H1 (cell line): ENCODE measurements at regions not wholly inside any gene's neighbourhood (a gene's known extent, or its start where the extent isn't known, plus 50 kb on each side); places are given as distances from the start of the nearest gene placed in this dataset.

Experiments
- CTCF ChIA-PET: fragments of 300-600 bp; sonication (Branson Sonifier 250); formaldehyde crosslinking; loops from one replicate; lab custom pipeline; 2021; ENCODE audit not compliant: partially characterized antibody; lab: Charles Lee
- POLR2A ChIA-PET: fragments of 300-600 bp; sonication (Branson Sonifier 250); formaldehyde crosslinking; loops from one replicate; lab custom pipeline; 2021; ENCODE audit warnings: inconsistent platforms; ENCODE audit not compliant: partially characterized antibody; lab: Charles Lee
- DNase-seq, 2 experiments: peaks; one replicate each; pipeline versions ENCODE4 v3.0.0 to v3.0.0-alpha.2; 2010 to 2022; ENCODE audit warnings: low spot score in 2 of 2, low read depth in 1 of 2, mixed read lengths in 1 of 2
- FAIRE-seq: peaks from 2 replicates; lab custom pipeline; 2011; peaks lifted over from hg19 to GRCh38; lab: Jason Lieb, UNC
- H2AFZ ChIP-seq: 2 replicates; pipeline ENCODE4 v1.8.1; 2012; ENCODE audit warnings: low read length, inconsistent platforms
- H2AK5ac ChIP-seq: 2 replicates; pipeline ENCODE4 v1.6.1; 2013; ENCODE audit warnings: low read depth, low read length
- H2BK120ac ChIP-seq: replicated peaks from 2 replicates; pipeline ENCODE3; 2013; ENCODE audit warnings: low read depth, low read length, inconsistent platforms
- H2BK12ac ChIP-seq: 2 replicates; pipeline ENCODE4 v1.6.1; 2013; ENCODE audit warnings: low read depth, low read length
- H2BK15ac ChIP-seq: 2 replicates; pipeline ENCODE4 v1.6.1; 2013; ENCODE audit warnings: low read length
- H2BK20ac ChIP-seq: 2 replicates; pipeline ENCODE4 v1.6.1; 2013; ENCODE audit warnings: low read length
- H2BK5ac ChIP-seq: 2 replicates; pipeline ENCODE4 v1.6.1; 2013; ENCODE audit warnings: low read depth, low read length
- H3K14ac ChIP-seq: 2 replicates; pipeline ENCODE4 v1.6.1; 2013; ENCODE audit warnings: inconsistent platforms; ENCODE audit not compliant: insufficient read length
- H3K18ac ChIP-seq: 2 replicates; pipeline ENCODE4 v1.6.1; 2013; ENCODE audit warnings: low read length; ENCODE audit errors: extremely low read depth
- H3K23ac ChIP-seq: 2 replicates; pipeline ENCODE4 v1.6.1; 2013; ENCODE audit warnings: inconsistent platforms; ENCODE audit not compliant: insufficient read length
- H3K23me2 ChIP-seq: 2 replicates; pipeline ENCODE4 v1.6.1; 2013; ENCODE audit warnings: low read depth, low read length
- H3K27ac ChIP-seq: 2 replicates; pipeline ENCODE4 v1.6.1; 2011; ENCODE audit warnings: low read depth, low read length, inconsistent platforms
- H3K27me3 ChIP-seq, 4 experiments: replicated peaks in 1 of 4; 1 replicate in 1 of 4; 2 replicates in 3 of 4; pipeline versions ENCODE4 v1.6.1 to v1.8.1; 2011 to 2013; ENCODE audit warnings: low read length in 3 of 4, mild to moderate bottlenecking in 3 of 4, inconsistent platforms in 2 of 4, mixed read lengths in 2 of 4, moderate library complexity in 1 of 4; ENCODE audit not compliant: control insufficient read depth in 3 of 4, insufficient read depth in 3 of 4; ENCODE audit errors: extremely low read depth in 1 of 4
- H3K36me3 ChIP-seq, 4 experiments: 2 replicates each; pipeline versions ENCODE4 v1.6.1 to v1.8.1; 2011 to 2013; ENCODE audit warnings: mild to moderate bottlenecking in 4 of 4, low read length in 3 of 4, moderate library complexity in 2 of 4, control low read depth in 1 of 4, inconsistent platforms in 1 of 4; ENCODE audit not compliant: insufficient read depth in 4 of 4, control insufficient read depth in 2 of 4
- H3K4ac ChIP-seq: replicated peaks from 2 replicates; pipeline ENCODE3; 2013; ENCODE audit warnings: low read length, low read depth, mixed read lengths, inconsistent platforms; ENCODE audit not compliant: insufficient read length
- H3K4me1 ChIP-seq, 4 experiments: replicated peaks in 1 of 4; 1 replicate in 1 of 4; 2 replicates in 3 of 4; pipeline versions ENCODE4 v1.6.1 to v1.8.1; 2011 to 2013; ENCODE audit warnings: low read length in 3 of 4, inconsistent platforms in 2 of 4, mixed read lengths in 1 of 4; ENCODE audit not compliant: insufficient read depth in 4 of 4, control insufficient read depth in 3 of 4
- H3K4me2 ChIP-seq, 2 experiments: 2 replicates each; pipeline versions ENCODE4 v1.6.1 to v1.8.1; 2011 to 2013; ENCODE audit warnings: low read depth in 2 of 2, low read length in 2 of 2, control low read depth in 1 of 2, inconsistent platforms in 1 of 2, mild to moderate bottlenecking in 1 of 2; ENCODE audit not compliant: insufficient read depth in 1 of 2
- H3K4me3 ChIP-seq, 4 experiments: fragments of 200-600, 300-600 bp in 1 of 4; sonication (generic), shearing (Covaris generic), sonication (Bioruptor Twin) in 1 of 4; 2 replicates each; pipeline versions ENCODE4 v1.5.1 to v1.8.1; 2011 to 2016; ENCODE audit warnings: low read length in 4 of 4, low read depth in 3 of 4, control low read depth in 2 of 4, inconsistent platforms in 2 of 4, mild to moderate bottlenecking in 2 of 4, mixed read lengths in 1 of 4, moderate library complexity in 1 of 4; ENCODE audit not compliant: insufficient read depth in 2 of 4; ENCODE audit errors: extremely low read depth in 1 of 4
- H3K56ac ChIP-seq: replicated peaks from 2 replicates; pipeline ENCODE3; 2013; ENCODE audit warnings: low read depth, mild to moderate bottlenecking, mixed read lengths, low read length, inconsistent platforms; ENCODE audit not compliant: insufficient read length
- H3K79me1 ChIP-seq: 2 replicates; pipeline ENCODE4 v1.6.1; 2013; ENCODE audit warnings: low read depth, low read length, control low read depth
- H3K79me2 ChIP-seq, 2 experiments: 2 replicates each; pipeline versions ENCODE4 v1.6.1 to v1.8.1; 2012 to 2013; ENCODE audit warnings: low read length in 2 of 2, mild to moderate bottlenecking in 2 of 2, inconsistent platforms in 1 of 2; ENCODE audit not compliant: insufficient read depth in 2 of 2, control insufficient read depth in 1 of 2
- H3K9ac ChIP-seq, 4 experiments: replicated peaks in 1 of 4; 1 replicate in 1 of 4; 2 replicates in 3 of 4; pipeline versions ENCODE4 v1.6.1 to v1.8.1; 2011 to 2013; ENCODE audit warnings: low read depth in 3 of 4, low read length in 3 of 4, control low read depth in 2 of 4, mild to moderate bottlenecking in 2 of 4, moderate library complexity in 2 of 4, inconsistent platforms in 1 of 4; ENCODE audit errors: extremely low read depth in 1 of 4
- H3K9me3 ChIP-seq, 2 experiments: 2 replicates each; pipeline versions ENCODE4 v1.6.1 to v1.8.1; 2012 to 2013; ENCODE audit warnings: mild to moderate bottlenecking in 2 of 2, moderate library complexity in 2 of 2, control low read depth in 1 of 2, inconsistent platforms in 1 of 2, low read depth in 1 of 2, low read length in 1 of 2, mixed read lengths in 1 of 2; ENCODE audit not compliant: insufficient read depth in 2 of 2
- H4K20me1 ChIP-seq, 2 experiments: replicated peaks in 1 of 2; 2 replicates each; pipeline versions ENCODE3 to v1.8.1; 2011 to 2013; ENCODE audit warnings: inconsistent platforms in 2 of 2, low read length in 2 of 2, mild to moderate bottlenecking in 1 of 2; ENCODE audit not compliant: insufficient read depth in 2 of 2, control insufficient read depth in 1 of 2
- H4K5ac ChIP-seq: 2 replicates; pipeline ENCODE4 v1.6.1; 2013; ENCODE audit warnings: low read length, low read depth, mixed read lengths, inconsistent platforms; ENCODE audit not compliant: insufficient read length
- H4K8ac ChIP-seq: 2 replicates; pipeline ENCODE4 v1.8.0; 2013; ENCODE audit warnings: mild to moderate bottlenecking, moderate library complexity, low read length, inconsistent platforms; ENCODE audit not compliant: insufficient read depth; ENCODE audit errors: extremely low read depth
- H4K91ac ChIP-seq: replicated peaks from 2 replicates; pipeline ENCODE3; 2013; ENCODE audit warnings: low read length, mixed read lengths, inconsistent platforms; ENCODE audit not compliant: insufficient read length
- BCL11A ChIP-seq, 2 experiments: IDR thresholded peaks; one replicate each; pipeline ENCODE4 v1.6.1; 2011; ENCODE audit warnings: low read depth in 2 of 2, low read length in 2 of 2, mild to moderate bottlenecking in 2 of 2
- CHD1 ChIP-seq: IDR thresholded peaks from 2 replicates; pipeline ENCODE4 v1.6.1; 2012; ENCODE audit warnings: low read depth, low read length, improper control_type of control experiment
- CREB1 ChIP-seq: IDR thresholded peaks from 2 replicates; pipeline ENCODE4 v1.6.1; 2012; ENCODE audit warnings: inconsistent platforms
- CTBP2 ChIP-seq: IDR thresholded peaks from 2 replicates; pipeline ENCODE4 v1.7.0; 2011; ENCODE audit warnings: borderline replicate concordance, mild to moderate bottlenecking, moderate library complexity, mixed read lengths, low read length; ENCODE audit not compliant: insufficient read depth, insufficient read length
- EP300 ChIP-seq, 2 experiments: IDR thresholded peaks; 1 replicate in 1 of 2; 2 replicates in 1 of 2; pipeline ENCODE4 v1.6.1; 2011 to 2012; ENCODE audit warnings: low read depth in 2 of 2, low read length in 2 of 2, mild to moderate bottlenecking in 2 of 2, borderline replicate concordance in 1 of 2, inconsistent platforms in 1 of 2, moderate library complexity in 1 of 2
- HDAC2 ChIP-seq, 2 experiments: fragments of 300-600 bp in 1 of 2; sonication (generic) in 1 of 2; IDR thresholded peaks; 2 replicates each; pipeline ENCODE4 v1.6.1; 2011 to 2012; ENCODE audit warnings: low read depth in 2 of 2, low read length in 2 of 2, mild to moderate bottlenecking in 2 of 2, moderate library complexity in 2 of 2, borderline replicate concordance in 1 of 2, inconsistent platforms in 1 of 2
- HDAC6 ChIP-seq: IDR thresholded peaks from one replicate; pipeline ENCODE4 v1.7.1; 2012; ENCODE audit warnings: low read depth, mild to moderate bottlenecking, inconsistent platforms, low read length, moderate library complexity
- POLR2A ChIP-seq, 2 experiments: IDR thresholded peaks; 1 replicate in 1 of 2; 2 replicates in 1 of 2; pipeline ENCODE4 v1.6.1; 2011; ENCODE audit warnings: low read depth in 2 of 2, low read length in 2 of 2, mild to moderate bottlenecking in 2 of 2; ENCODE audit errors: control extremely low read depth in 1 of 2
- RFX5 ChIP-seq: IDR thresholded peaks from 2 replicates; pipeline ENCODE4 v1.6.1; 2011; ENCODE audit warnings: low read depth, low read length, improper control_type of control experiment, borderline replicate concordance
- SP1 ChIP-seq: IDR thresholded peaks from 2 replicates; pipeline ENCODE4 v1.6.1; 2011; ENCODE audit warnings: low read depth, low read length
- WGBS, 2 experiments: shearing (Covaris generic) in 1 of 2; methylation state at CpG; one replicate each; pipeline versions ENCODE4 v1.1.6 to v1.1.7; 2013 to 2015; ENCODE audit warnings: low lambda C conversion rate in 2 of 2, mixed read lengths in 2 of 2, inconsistent platforms in 1 of 2, low coverage in 1 of 2, missing lambda C conversion rate in 1 of 2; ENCODE audit not compliant: insufficient replicate concordance in 2 of 2, insufficient coverage in 1 of 2, insufficient read length in 1 of 2; ENCODE audit errors: extremely low coverage in 1 of 2, missing lambda C conversion rate in 1 of 2; 5-methylcytosine and 5-hydroxymethylcytosine counted together
- TF ChIP-seq, protein P1 (sequence below), 3 experiments: IDR thresholded peaks; 1 replicate in 2 of 3; 2 replicates in 1 of 3; pipeline versions ENCODE4 v1.5.1 to v1.6.1; 2011; ENCODE audit warnings: low read length in 3 of 3, mild to moderate bottlenecking in 3 of 3, inconsistent platforms in 2 of 3, low read depth in 1 of 3, moderate library complexity in 1 of 3; ENCODE audit not compliant: insufficient read depth in 1 of 3; ENCODE audit errors: control extremely low read depth in 1 of 3

DNA sequence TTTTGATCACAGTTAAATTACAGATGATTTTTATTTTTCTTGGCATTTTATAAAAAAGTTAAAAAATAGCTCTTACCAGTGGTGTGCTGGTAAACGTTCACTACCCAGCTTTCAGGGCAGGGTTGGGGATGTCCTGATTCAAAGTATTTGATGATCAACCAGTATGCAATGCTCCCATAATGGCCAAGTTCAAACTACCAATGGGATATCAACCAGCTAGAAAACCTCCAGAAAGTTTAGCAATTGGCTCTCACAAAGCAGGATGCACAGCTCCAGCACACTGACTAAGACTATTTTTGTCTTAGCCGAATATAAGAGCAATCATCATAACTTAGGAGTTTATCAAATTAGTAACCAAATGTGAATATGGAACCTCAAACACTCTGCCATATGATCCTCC lies 108.0 kb upstream of the PDE5A start:
- FAIRE-seq = no peak
- H4K8ac ChIP-seq = no peak overlapping the region
- H3K9ac ChIP-seq = no peak overlapping the region
- no peaks in the 10 kb centered on the region for H3K79me2 ChIP-seq
- no peak overlapping the region for H4K91ac ChIP-seq
- TF ChIP-seq, protein P1, sequence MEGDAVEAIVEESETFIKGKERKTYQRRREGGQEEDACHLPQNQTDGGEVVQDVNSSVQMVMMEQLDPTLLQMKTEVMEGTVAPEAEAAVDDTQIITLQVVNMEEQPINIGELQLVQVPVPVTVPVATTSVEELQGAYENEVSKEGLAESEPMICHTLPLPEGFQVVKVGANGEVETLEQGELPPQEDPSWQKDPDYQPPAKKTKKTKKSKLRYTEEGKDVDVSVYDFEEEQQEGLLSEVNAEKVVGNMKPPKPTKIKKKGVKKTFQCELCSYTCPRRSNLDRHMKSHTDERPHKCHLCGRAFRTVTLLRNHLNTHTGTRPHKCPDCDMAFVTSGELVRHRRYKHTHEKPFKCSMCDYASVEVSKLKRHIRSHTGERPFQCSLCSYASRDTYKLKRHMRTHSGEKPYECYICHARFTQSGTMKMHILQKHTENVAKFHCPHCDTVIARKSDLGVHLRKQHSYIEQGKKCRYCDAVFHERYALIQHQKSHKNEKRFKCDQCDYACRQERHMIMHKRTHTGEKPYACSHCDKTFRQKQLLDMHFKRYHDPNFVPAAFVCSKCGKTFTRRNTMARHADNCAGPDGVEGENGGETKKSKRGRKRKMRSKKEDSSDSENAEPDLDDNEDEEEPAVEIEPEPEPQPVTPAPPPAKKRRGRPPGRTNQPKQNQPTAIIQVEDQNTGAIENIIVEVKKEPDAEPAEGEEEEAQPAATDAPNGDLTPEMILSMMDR (IDR thresholded peaks at IDR 0.05; ENCODE audit: control extremely low read depth in 1 of 3, insufficient read depth in 1 of 3, low read depth in 1 of 3, low read length in 3 of 3) = no peak
- TF ChIP-seq SP1 (no peak), CREB1 (no peak), RFX5 (no peak), CTBP2 (no peak), EP300 (IDR thresholded peaks at IDR 0.05; ENCODE audit: borderline replicate concordance in 1 of 2, low read depth in 2 of 2, low read length in 2 of 2) (no peak), HDAC2 (IDR thresholded peaks at IDR 0.05; ENCODE audit: borderline replicate concordance in 1 of 2, low read depth in 2 of 2, low read length in 2 of 2) (no peak), POLR2A (IDR thresholded peaks at IDR 0.05; ENCODE audit: control extremely low read depth in 1 of 2, low read depth in 2 of 2, low read length in 2 of 2) (no peak), CHD1 (no peak), BCL11A (IDR thresholded peaks at IDR 0.05; ENCODE audit: low read depth in 2 of 2, low read length in 2 of 2) (no peak), HDAC6 (no peak)
- ChIA-PET CTCF (interaction anchor here (0.6 to 1.5 kb wide), 4 partner anchors 10 to 1224 kb away, joined by 3 to 5 read pairs (median 4); no protein-coding TSS in a partner anchor), POLR2A (no interaction called here)
- 96% methylated on average over 2 of the region's 2 CpGs; no CpG with 5 or more reads in 1 of the 2 experiments for WGBS, 2 experiments
- H3K56ac ChIP-seq = no peak overlapping the region
- H3K27me3 ChIP-seq = no peaks in the 10 kb centered on the region
- no peaks in the 10 kb centered on the region for H4K20me1 ChIP-seq
- H3K79me1 ChIP-seq = no peaks in the 10 kb centered on the region
- no peak overlapping the region for H4K5ac ChIP-seq
- H3K4me2 ChIP-seq = no peak overlapping the region
- no peak overlapping the region for H2BK120ac ChIP-seq
- no peak overlapping the region for H2BK15ac ChIP-seq
- H3K14ac ChIP-seq = no peak overlapping the region
- H2BK20ac ChIP-seq = no peak overlapping the region
- no peak overlapping the region for H2AK5ac ChIP-seq
- no peaks in the 10 kb centered on the region for H3K4me1 ChIP-seq
- no peak for DNase-seq
- no peak overlapping the region for H2BK5ac ChIP-seq
- no peak overlapping the region for H3K4ac ChIP-seq
- no peak overlapping the region for H3K4me3 ChIP-seq
- no peak overlapping the region for H2BK12ac ChIP-seq
- H3K9me3 ChIP-seq = no peaks in the 10 kb centered on the region
- no peak overlapping the region for H3K18ac ChIP-seq
- H3K27ac ChIP-seq = no peak overlapping the region
- no peaks in the 10 kb centered on the region for H3K36me3 ChIP-seq
- H2AFZ ChIP-seq = no peak overlapping the region
- no peak overlapping the region for H3K23ac ChIP-seq
- H3K23me2 ChIP-seq = no peaks in the 10 kb centered on the region
